Duodenal mucosa (tissue), 2 donors: ENCODE measurements at regions not wholly inside any gene's neighbourhood (a gene's known extent, or its start where the extent isn't known, plus 50 kb on each side); places are given as distances from the start of the nearest gene placed in this dataset.

Experiments used
- H3K27ac ChIP-seq: one replicate; pipeline ENCODE4 v1.7.0; 2013; ENCODE audit warnings: low read depth, low read length
- H3K27me3 ChIP-seq, 2 donors: one replicate each; pipeline ENCODE4 v1.7.0; 2013; ENCODE audit warnings: low read length in 2 of 2, control low read depth in 1 of 2; ENCODE audit not compliant: insufficient read depth in 2 of 2, control insufficient read depth in 1 of 2
- H3K36me3 ChIP-seq, 2 donors: one replicate each; pipeline ENCODE4 v1.7.0; 2013; ENCODE audit warnings: low read length in 2 of 2, control low read depth in 1 of 2; ENCODE audit not compliant: insufficient read depth in 2 of 2, control insufficient read depth in 1 of 2
- H3K4me1 ChIP-seq, 2 donors: one replicate each; pipeline ENCODE4 v1.7.0; 2013; ENCODE audit warnings: low read length in 2 of 2, control low read depth in 1 of 2; ENCODE audit not compliant: insufficient read depth in 2 of 2, control insufficient read depth in 1 of 2
- H3K4me3 ChIP-seq, 2 donors: one replicate each; pipeline ENCODE4 v1.7.0; 2013; ENCODE audit warnings: low read length in 2 of 2, low read depth in 1 of 2
- H3K9ac ChIP-seq, 2 donors: one replicate each; pipeline ENCODE4 v1.7.0; 2013; ENCODE audit warnings: low read length in 2 of 2, low read depth in 1 of 2
- H3K9me3 ChIP-seq, 2 donors: one replicate each; pipeline ENCODE4 v1.7.0; 2013; ENCODE audit warnings: low read length in 2 of 2, control low read depth in 1 of 2; ENCODE audit not compliant: control insufficient read depth in 1 of 2

- no peaks in the 10 kb centered on the region for H3K27me3 ChIP-seq
- H3K9me3 ChIP-seq, result no peaks in the 10 kb centered on the region
- H3K36me3 ChIP-seq, result no peaks in the 10 kb centered on the region
- no peak overlapping the region for H3K27ac ChIP-seq
- H3K4me3 ChIP-seq, result no peak overlapping the region
- H3K4me1 ChIP-seq, result no peaks in the 10 kb centered on the region
- no peak overlapping the region for H3K9ac ChIP-seq
Observed at GRCh38 chr2:199646439-199646838, 188.7 kb upstream of the SATB2 start.

GRCh38 chr2:199631129-199631528, 173.4 kb upstream of the SATB2 start:
- Histone ChIP-seq H3K9me3 (no peaks in the 10 kb centered on the region), H3K9ac (no peak overlapping the region), H3K27ac (no peak overlapping the region), H3K4me1 (no peaks in the 10 kb centered on the region), H3K4me3 (no peak overlapping the region), H3K36me3 (no peaks in the 10 kb centered on the region), H3K27me3 (no peaks in the 10 kb centered on the region)

DNA sequence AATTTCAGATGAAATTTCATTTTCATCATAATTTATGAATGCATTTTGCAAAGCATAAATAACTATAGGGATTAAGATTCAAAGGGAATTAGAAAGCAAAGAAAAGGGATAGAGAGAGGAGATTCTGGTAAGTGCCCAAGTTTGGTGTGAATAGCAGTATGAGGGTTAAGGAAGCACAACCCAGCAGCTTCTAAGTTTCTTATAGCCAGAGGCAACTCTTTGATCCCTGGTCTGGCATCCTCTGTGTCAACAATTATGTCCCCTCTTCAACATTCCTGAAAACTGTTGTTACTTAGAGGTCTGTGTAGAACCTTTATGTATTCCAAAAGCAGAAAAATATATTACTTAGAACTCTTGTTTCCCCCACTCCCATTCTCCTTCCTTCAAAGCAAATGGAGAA, 171.6 kb upstream of the SATB2 start:
- Histone ChIP-seq H3K9ac (no peak overlapping the region), H3K27ac (no peak overlapping the region), H3K4me1 (no peaks in the 10 kb centered on the region), H3K4me3 (no peak overlapping the region), H3K36me3 (no peaks in the 10 kb centered on the region), H3K27me3 (no peaks in the 10 kb centered on the region), H3K9me3 (no peaks in the 10 kb centered on the region)

DNA sequence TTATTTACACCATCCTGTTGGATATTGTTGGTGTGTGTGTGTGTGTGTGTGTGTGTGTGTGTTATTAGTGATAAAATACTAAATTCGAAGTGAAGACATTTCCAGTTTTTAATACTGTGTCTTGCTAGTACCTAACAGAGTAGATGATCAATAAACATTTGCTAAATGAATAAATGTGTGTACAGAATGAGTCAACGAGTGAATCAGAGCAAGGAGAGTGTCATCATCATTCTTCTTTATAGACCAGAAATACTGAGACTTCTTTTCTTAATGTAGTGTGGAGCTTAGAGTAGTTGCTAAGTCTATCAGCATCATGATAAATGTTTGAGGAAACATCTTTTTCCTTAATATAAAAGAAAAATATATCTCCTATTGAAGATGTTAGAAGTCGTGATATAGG, 169.7 kb upstream of the SATB2 start:
- H3K27ac ChIP-seq, result no peak overlapping the region
- H3K27me3 ChIP-seq, result no peaks in the 10 kb centered on the region
- no peaks in the 10 kb centered on the region for H3K4me1 ChIP-seq
- H3K9me3 ChIP-seq, result no peaks in the 10 kb centered on the region
- H3K36me3 ChIP-seq, result no peaks in the 10 kb centered on the region
- no peak overlapping the region for H3K4me3 ChIP-seq
- no peak overlapping the region for H3K9ac ChIP-seq

DNA sequence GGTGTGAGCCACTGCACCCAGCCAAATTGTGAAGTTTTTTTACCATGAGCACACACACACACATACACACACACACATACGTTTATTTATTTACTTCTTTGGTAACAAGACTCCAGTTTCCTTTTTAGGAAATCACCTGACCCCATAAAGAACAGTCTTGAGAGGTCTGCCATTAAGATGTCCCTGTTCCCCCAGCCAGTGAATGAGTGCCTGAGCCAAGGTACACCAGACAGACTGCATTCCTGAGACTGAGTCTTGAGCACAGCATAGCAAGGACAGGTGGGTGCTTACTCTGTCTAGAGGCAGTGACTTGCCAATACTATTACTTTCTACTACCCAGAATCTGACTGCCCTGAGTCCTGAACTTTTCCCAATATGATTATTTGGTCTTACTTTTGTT, 167.2 kb upstream of the SATB2 start:
- no peak overlapping the region for H3K4me3 ChIP-seq
- no peaks in the 10 kb centered on the region for H3K36me3 ChIP-seq
- H3K4me1 ChIP-seq, result no peaks in the 10 kb centered on the region
- no peak overlapping the region for H3K27ac ChIP-seq
- no peaks in the 10 kb centered on the region for H3K9me3 ChIP-seq
- H3K9ac ChIP-seq, result no peak overlapping the region
- H3K27me3 ChIP-seq, result no peaks in the 10 kb centered on the region

DNA sequence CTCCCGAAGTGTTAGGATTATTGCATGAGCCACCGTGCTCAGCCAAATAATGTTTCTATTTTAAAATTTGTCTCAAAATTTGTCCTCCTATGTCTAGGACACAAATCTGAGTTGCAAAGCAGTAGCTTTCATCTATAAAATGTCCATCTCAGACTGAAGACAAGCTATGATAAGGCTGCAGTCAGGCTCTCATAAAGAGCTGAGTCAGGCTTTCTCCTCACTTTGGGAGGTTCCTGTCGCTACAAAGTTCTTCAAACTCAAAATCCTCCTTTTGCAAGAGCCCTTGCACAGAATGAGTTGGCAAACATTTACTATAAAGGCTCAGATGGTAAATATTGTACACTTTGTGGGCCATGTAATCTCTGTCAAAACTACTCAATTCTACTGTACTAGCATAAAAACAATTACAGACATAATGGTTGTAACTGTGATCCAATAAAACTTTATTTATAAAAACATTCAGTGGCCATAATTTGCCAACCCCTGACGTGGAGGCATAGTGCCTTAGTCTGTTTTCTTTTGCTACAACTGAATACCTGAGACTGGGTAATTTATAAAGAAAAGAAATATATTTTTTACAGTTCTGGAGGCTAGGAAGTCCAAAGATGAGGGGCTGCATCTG, 154.9 kb upstream of the SATB2 start:
- Histone ChIP-seq H3K4me3 (no peak overlapping the region), H3K9ac (no peak overlapping the region), H3K36me3 (no peaks in the 10 kb centered on the region), H3K27me3 (no peaks in the 10 kb centered on the region), H3K9me3 (no peaks in the 10 kb centered on the region), H3K27ac (no peak overlapping the region), H3K4me1 (no peaks in the 10 kb centered on the region)

DNA sequence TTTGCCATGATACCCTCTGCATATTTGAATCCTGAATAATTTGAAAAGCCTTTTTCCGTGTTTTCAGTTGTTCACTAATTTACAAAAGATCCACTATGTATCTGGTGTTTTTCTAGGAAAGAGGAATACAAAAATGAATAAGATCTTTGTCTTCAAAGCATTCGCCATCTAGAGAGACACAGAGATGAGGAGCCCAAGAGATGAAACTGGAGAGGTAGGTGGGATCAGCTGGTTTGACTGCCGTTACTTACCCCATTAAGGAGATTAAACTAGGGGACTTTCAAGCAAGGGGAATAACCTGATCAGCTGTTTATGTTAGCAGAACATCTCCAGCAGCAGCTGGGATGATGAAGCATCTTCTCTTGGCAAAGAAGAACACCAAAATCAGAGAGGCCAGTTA, 150.2 kb upstream of the SATB2 start:
- Histone ChIP-seq H3K27ac (no peak overlapping the region), H3K4me1 (no peaks in the 10 kb centered on the region), H3K9me3 (no peaks in the 10 kb centered on the region), H3K4me3 (no peak overlapping the region), H3K27me3 (peaks cover 0 to 2% of the 10 kb centered on the region in 2 donors), H3K9ac (no peak overlapping the region), H3K36me3 (no peaks in the 10 kb centered on the region)

GRCh38 chr2:199606193-199606780, 148.5 kb upstream of the SATB2 start:
- Histone ChIP-seq H3K36me3 (no peaks in the 10 kb centered on the region), H3K27ac (no peak overlapping the region), H3K27me3 (peaks cover 0 to 2% of the 10 kb centered on the region in 2 donors), H3K9me3 (no peaks in the 10 kb centered on the region), H3K4me3 (no peak overlapping the region), H3K9ac (no peak overlapping the region), H3K4me1 (no peaks in the 10 kb centered on the region)

DNA sequence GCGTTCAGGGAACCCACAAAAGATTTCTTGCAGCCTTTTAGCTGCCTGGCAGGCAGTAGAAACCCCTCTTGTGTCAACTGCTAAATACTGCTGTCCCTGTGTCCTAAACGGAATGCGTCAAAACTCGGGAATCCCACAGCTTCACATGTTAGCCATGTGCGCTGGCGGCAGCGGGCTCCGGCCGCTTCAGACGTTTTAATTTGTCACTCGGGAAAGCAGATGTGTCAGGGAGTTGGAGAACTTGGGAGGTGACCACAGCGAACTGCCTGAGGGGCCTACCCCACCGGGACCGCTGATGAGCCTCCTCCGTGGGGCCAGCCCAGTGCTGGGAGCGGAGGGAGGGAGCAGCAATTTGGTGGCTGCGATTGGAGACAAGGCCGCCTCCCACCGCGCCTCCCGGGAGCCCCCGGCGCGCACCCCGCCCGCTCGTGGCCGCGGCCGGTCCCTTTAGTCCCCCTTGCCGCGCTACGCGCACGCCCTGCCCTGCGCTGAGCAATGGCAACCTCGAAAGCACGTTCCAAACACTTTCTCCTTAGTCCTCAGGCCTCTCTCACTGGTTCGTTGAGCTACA, 146.1 kb upstream of the SATB2 start:
- H3K9me3 ChIP-seq, result no peaks in the 10 kb centered on the region
- no peaks in the 10 kb centered on the region for H3K4me1 ChIP-seq
- peaks cover 0 to 2% of the 10 kb centered on the region in 2 donors for H3K27me3 ChIP-seq
- H3K36me3 ChIP-seq, result no peaks in the 10 kb centered on the region
- H3K9ac ChIP-seq, result no peak overlapping the region
- no peak overlapping the region for H3K4me3 ChIP-seq
- no peak overlapping the region for H3K27ac ChIP-seq

DNA sequence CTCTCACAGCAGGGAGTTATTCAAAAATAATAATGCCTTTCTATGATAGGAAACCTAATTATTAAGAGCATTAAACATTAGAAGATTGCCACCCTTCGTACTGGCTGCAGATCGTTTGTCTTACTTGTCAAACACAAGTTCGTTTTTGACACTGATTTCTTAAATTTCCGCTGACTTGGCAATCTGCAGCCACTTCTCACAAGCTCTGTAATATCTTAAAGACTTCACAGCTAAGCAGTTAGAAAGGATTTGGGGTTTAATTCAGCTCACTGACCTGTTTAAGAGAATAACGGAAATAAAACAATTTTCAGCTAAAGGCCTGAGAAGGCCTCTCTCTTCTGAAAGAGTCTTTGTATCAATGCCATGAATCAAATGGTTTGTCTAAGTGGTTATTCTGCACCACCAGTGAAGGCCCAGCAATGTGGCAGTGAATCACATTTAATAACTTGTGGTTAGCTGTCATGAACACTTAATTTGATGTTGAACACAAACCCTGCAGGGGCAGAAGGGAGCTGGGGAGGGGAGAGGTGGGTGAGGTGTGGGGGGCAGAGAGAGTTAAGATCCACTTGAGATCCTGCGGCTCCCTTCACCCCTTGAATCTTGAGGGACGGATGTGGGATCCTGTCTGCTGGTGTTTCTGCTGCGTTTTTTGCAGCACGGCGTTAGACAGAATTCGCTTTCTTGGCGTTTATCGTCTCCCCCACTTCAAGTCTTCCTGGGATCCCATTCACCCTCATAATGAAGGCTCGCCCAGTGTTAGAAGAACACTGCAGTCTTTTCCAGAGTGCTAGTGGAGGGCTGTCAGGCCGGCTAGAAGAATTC, 145.4 kb upstream of the SATB2 start:
- H3K27ac ChIP-seq, result no peak overlapping the region
- no peaks in the 10 kb centered on the region for H3K4me1 ChIP-seq
- no peak overlapping the region for H3K9ac ChIP-seq
- H3K9me3 ChIP-seq, result no peaks in the 10 kb centered on the region
- H3K4me3 ChIP-seq, result no peak overlapping the region
- no peaks in the 10 kb centered on the region for H3K36me3 ChIP-seq
- H3K27me3 ChIP-seq, result peaks cover 0 to 2% of the 10 kb centered on the region in 2 donors
